ENCODE measurements at regions not wholly inside any gene's neighbourhood (a gene's known extent, or its start where the extent isn't known, plus 50 kb on each side); places are given as distances from the start of the nearest gene placed in this dataset.

DNA sequence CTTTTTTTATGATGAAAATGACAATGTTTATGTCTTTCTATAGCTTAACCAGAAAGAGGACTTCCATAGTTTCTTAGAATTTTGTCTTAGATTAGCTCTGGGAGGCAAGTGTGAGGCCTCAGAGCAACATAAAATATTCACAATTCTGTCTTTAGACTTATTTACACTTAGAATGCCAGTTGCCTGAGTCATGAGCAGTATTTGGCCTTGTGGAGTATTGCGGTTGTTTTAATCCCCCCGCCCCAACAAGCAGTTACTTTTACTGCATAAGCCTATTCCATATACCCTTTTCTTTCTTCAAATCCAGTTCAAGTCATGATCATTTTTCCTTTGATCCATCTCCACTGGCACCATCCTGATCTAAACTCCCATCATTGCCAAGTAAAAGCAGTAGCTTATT, 198.0 kb upstream of the EGFLAM start:
- Mint-ChIP-seq H3K36me3 (ENCODE audit: low read depth) (no peaks in the 10 kb centered on the region), H3K9me3 (no peaks in the 10 kb centered on the region), H3K4me3 (no peak overlapping the region), H3K27me3 (ENCODE audit: insufficient read depth) (peaks cover 5% of the 10 kb centered on the region), H3K4me1 (no peaks in the 10 kb centered on the region), H3K27ac (no peak overlapping the region)
- H3K36me3 ChIP-seq (ENCODE audit: control insufficient read depth, insufficient read depth, low read length), result no peaks in the 10 kb centered on the region
- H3K4me1 ChIP-seq (ENCODE audit: control insufficient read depth, insufficient read depth, low read length), result no peaks in the 10 kb centered on the region
- H3K27ac ChIP-seq (ENCODE audit: low read depth, low read length), result no peak overlapping the region
- TF ChIP-seq, protein P1, sequence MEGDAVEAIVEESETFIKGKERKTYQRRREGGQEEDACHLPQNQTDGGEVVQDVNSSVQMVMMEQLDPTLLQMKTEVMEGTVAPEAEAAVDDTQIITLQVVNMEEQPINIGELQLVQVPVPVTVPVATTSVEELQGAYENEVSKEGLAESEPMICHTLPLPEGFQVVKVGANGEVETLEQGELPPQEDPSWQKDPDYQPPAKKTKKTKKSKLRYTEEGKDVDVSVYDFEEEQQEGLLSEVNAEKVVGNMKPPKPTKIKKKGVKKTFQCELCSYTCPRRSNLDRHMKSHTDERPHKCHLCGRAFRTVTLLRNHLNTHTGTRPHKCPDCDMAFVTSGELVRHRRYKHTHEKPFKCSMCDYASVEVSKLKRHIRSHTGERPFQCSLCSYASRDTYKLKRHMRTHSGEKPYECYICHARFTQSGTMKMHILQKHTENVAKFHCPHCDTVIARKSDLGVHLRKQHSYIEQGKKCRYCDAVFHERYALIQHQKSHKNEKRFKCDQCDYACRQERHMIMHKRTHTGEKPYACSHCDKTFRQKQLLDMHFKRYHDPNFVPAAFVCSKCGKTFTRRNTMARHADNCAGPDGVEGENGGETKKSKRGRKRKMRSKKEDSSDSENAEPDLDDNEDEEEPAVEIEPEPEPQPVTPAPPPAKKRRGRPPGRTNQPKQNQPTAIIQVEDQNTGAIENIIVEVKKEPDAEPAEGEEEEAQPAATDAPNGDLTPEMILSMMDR (conservative IDR thresholded peaks at IDR 0.05), result no peak
- no peaks in the 10 kb centered on the region for H3K9me3 ChIP-seq (ENCODE audit: control insufficient read depth, low read length)
- H3K27me3 ChIP-seq (ENCODE audit: control insufficient read depth, insufficient read depth, low read length, poor library complexity, severe bottlenecking), result no peaks in the 10 kb centered on the region
- H3K4me3 ChIP-seq (ENCODE audit: low read length), result no peak overlapping the region
- WGBS, 2 experiments (ENCODE audit: insufficient coverage in 1 of 2, insufficient read length in 1 of 2), result 77 to 98% methylated on average over 2 of the region's 2 CpGs
- no peak overlapping the region for H3K9ac ChIP-seq (ENCODE audit: extremely low read depth, low read length, poor library complexity, severe bottlenecking)
- DNase-seq, result no peak

DNA sequence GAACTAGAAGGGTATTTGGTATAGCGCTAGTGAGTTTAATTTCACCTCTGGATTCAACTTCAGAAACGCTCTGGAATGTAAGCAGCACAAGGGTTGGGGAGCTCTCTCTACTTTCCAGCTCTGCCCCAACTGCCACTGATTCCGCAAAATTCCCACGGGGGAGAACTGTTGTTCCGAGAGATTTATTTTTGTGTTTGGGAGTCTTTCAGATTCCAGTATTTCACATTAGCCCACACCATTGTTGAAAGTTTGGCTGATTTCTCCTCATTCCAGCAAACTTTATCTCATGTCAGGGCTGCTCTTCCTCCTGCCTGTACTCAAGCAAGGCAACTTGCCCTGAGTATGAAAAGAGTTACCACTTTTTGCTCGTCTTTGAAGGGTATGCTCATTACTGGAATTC, 198.5 kb upstream of the EGFLAM start:
- peaks cover 3% of the 10 kb centered on the region for H3K27me3 Mint-ChIP-seq (ENCODE audit: insufficient read depth)
- WGBS, 2 experiments (ENCODE audit: insufficient coverage in 1 of 2, insufficient read length in 1 of 2), result 85 to 100% methylated on average over 3 to 6 of the region's 6 CpGs

DNA sequence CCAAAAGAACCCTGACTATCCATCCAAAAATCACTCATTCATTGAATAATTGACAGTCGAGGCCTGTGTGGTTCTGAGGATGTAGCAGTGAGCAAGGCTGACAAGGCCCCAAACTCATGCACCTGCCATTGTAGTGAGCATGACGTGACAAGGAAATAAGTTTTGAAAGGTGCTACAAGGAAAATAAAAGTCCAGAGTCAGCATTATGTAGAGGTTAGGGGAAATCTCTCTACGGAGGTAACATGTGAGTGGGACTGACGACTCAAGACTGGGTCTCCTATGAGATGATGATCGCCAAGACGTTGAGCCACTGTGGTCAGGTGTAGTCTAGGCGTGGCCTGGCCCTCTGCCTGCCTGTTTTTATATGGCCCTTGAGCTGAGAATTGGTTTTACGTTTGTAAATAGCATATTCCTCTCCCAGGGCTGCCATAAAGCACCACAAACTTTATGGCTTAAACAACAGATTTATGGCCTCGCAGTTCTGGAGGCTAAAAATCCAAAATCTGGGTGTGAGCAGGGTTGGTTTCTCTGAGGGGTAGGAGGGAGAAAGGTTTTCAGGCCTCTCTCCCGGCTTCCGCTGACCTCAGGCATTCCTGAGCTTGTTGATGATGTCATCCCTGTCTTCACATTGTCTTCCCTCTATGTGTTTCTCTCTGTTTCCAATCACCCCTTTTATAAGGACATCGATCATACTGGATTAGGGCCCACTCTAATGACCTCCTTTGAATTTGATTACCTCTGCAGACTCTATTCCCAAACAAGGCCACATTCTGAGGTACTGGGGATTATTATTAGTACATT, 206.4 kb upstream of the EGFLAM start:
- DNase-seq, result no peak
- H3K27ac ChIP-seq (ENCODE audit: low read depth, low read length), result no peak overlapping the region
- H3K9me3 ChIP-seq (ENCODE audit: control insufficient read depth, low read length), result no peaks in the 10 kb centered on the region
- TF ChIP-seq, protein P1 (conservative IDR thresholded peaks at IDR 0.05), result no peak
- Mint-ChIP-seq H3K4me1 (no peaks in the 10 kb centered on the region), H3K27ac (no peak overlapping the region), H3K27me3 (ENCODE audit: insufficient read depth) (no peaks in the 10 kb centered on the region), H3K4me3 (no peak overlapping the region), H3K9me3 (no peaks in the 10 kb centered on the region), H3K36me3 (ENCODE audit: low read depth) (no peaks in the 10 kb centered on the region)
- no peaks in the 10 kb centered on the region for H3K36me3 ChIP-seq (ENCODE audit: control insufficient read depth, insufficient read depth, low read length)
- H3K4me3 ChIP-seq (ENCODE audit: low read length), result no peak overlapping the region
- H3K4me1 ChIP-seq (ENCODE audit: control insufficient read depth, insufficient read depth, low read length), result no peaks in the 10 kb centered on the region
- WGBS, 2 experiments (ENCODE audit: insufficient coverage in 1 of 2, insufficient read length in 1 of 2), result 92 to 95% methylated on average over 6 to 12 of the region's 12 CpGs
- H3K27me3 ChIP-seq (ENCODE audit: control insufficient read depth, insufficient read depth, low read length, poor library complexity, severe bottlenecking), result no peaks in the 10 kb centered on the region
- no peak overlapping the region for H3K9ac ChIP-seq (ENCODE audit: extremely low read depth, low read length, poor library complexity, severe bottlenecking)

More for the DNA sequence above, 198.5 kb upstream of the EGFLAM start:
- no peak for DNase-seq
- H3K27me3 ChIP-seq (ENCODE audit: control insufficient read depth, insufficient read depth, low read length, poor library complexity, severe bottlenecking), result no peaks in the 10 kb centered on the region
- no peak overlapping the region for H3K27ac ChIP-seq (ENCODE audit: low read depth, low read length)
- H3K4me1 Mint-ChIP-seq, result no peaks in the 10 kb centered on the region
- no peaks in the 10 kb centered on the region for H3K4me1 ChIP-seq (ENCODE audit: control insufficient read depth, insufficient read depth, low read length)
- H3K4me3 Mint-ChIP-seq, result no peak overlapping the region
- no peaks in the 10 kb centered on the region for H3K9me3 ChIP-seq (ENCODE audit: control insufficient read depth, low read length)
- H3K9me3 Mint-ChIP-seq, result no peaks in the 10 kb centered on the region
- no peak overlapping the region for H3K27ac Mint-ChIP-seq
- H3K9ac ChIP-seq (ENCODE audit: extremely low read depth, low read length, poor library complexity, severe bottlenecking), result no peak overlapping the region
- no peak overlapping the region for H3K4me3 ChIP-seq (ENCODE audit: low read length)
- H3K36me3 Mint-ChIP-seq (ENCODE audit: low read depth), result no peaks in the 10 kb centered on the region
- TF ChIP-seq, protein P1 (conservative IDR thresholded peaks at IDR 0.05), result no peak
- H3K36me3 ChIP-seq (ENCODE audit: control insufficient read depth, insufficient read depth, low read length), result no peaks in the 10 kb centered on the region
